DND-41 (cell line): ENCODE measurements at regions not wholly inside any gene's neighbourhood (a gene's known extent, or its start where the extent isn't known, plus 50 kb on each side); places are given as distances from the start of the nearest gene placed in this dataset.

Source experiments
- ATAC-seq: fragments of 200-7000 bp; cut with Tn5 transposase; 3 replicates; pipeline ENCODE4 v1.9.1; 2021; ENCODE audit warnings: low read depth; ENCODE audit not compliant: insufficient read depth
- DNase-seq: peaks from one replicate; pipeline ENCODE4 v3.0.0-alpha.2; 2020
- H2AFZ ChIP-seq: 2 replicates; pipeline ENCODE4 v1.6.0; 2012; ENCODE audit warnings: low read depth, low read length
- H3K27ac ChIP-seq: 2 replicates; pipeline ENCODE4 v1.5.1; 2012; ENCODE audit warnings: low read length, inconsistent platforms
- H3K27me3 ChIP-seq: fragments of 200-600 bp; sonication (generic); 2 replicates; pipeline ENCODE4 v1.6.0; 2012; ENCODE audit warnings: low read length, mild to moderate bottlenecking, inconsistent platforms; ENCODE audit not compliant: insufficient read depth, poor library complexity
- H3K36me3 ChIP-seq: 2 replicates; pipeline ENCODE4 v1.5.1; 2012; ENCODE audit warnings: low read length, inconsistent platforms; ENCODE audit not compliant: insufficient read depth
- H3K4me1 ChIP-seq: 2 replicates; pipeline ENCODE4 v1.5.1; 2012; ENCODE audit warnings: mild to moderate bottlenecking, low read length; ENCODE audit not compliant: insufficient read depth
- H3K4me2 ChIP-seq: 2 replicates; pipeline ENCODE4 v1.6.0; 2012; ENCODE audit warnings: mild to moderate bottlenecking, moderate library complexity, low read length, inconsistent platforms; ENCODE audit not compliant: insufficient read depth
- H3K4me3 ChIP-seq, 2 experiments: fragments of 200-600 bp in 1 of 2; shearing (Covaris generic) in 1 of 2; 2 replicates each; pipeline ENCODE4 v1.5.1; 2012 to 2016; ENCODE audit warnings: inconsistent platforms in 2 of 2, low read length in 2 of 2, mild to moderate bottlenecking in 2 of 2, low read depth in 1 of 2, moderate library complexity in 1 of 2
- H3K79me2 ChIP-seq: 2 replicates; pipeline ENCODE4 v1.6.0; 2012; ENCODE audit warnings: low read length, inconsistent platforms; ENCODE audit not compliant: insufficient read depth
- H3K9ac ChIP-seq: 2 replicates; pipeline ENCODE4 v1.6.0; 2012; ENCODE audit warnings: low read depth, mild to moderate bottlenecking, inconsistent platforms, low read length, moderate library complexity
- H3K9me3 ChIP-seq: 2 replicates; pipeline ENCODE4 v1.5.1; 2012; ENCODE audit warnings: low read length, moderate library complexity, mild to moderate bottlenecking, inconsistent platforms; ENCODE audit not compliant: insufficient read depth, severe bottlenecking
- H4K20me1 ChIP-seq: 2 replicates; pipeline ENCODE4 v1.6.0; 2012; ENCODE audit warnings: low read length; ENCODE audit not compliant: insufficient read depth
- EZH2 ChIP-seq: IDR thresholded peaks from 3 replicates; pipeline ENCODE4 v1.6.1; 2012; ENCODE audit warnings: borderline replicate concordance, low read depth, mild to moderate bottlenecking, moderate library complexity, low read length, inconsistent platforms; ENCODE audit not compliant: severe bottlenecking
- TF ChIP-seq, protein P1 (sequence below): IDR thresholded peaks from 2 replicates; pipeline ENCODE4 v1.5.1; 2012; ENCODE audit warnings: borderline replicate concordance, low read length, moderate library complexity, mild to moderate bottlenecking; ENCODE audit not compliant: poor library complexity, severe bottlenecking; ENCODE audit errors: extremely low read depth

DNA sequence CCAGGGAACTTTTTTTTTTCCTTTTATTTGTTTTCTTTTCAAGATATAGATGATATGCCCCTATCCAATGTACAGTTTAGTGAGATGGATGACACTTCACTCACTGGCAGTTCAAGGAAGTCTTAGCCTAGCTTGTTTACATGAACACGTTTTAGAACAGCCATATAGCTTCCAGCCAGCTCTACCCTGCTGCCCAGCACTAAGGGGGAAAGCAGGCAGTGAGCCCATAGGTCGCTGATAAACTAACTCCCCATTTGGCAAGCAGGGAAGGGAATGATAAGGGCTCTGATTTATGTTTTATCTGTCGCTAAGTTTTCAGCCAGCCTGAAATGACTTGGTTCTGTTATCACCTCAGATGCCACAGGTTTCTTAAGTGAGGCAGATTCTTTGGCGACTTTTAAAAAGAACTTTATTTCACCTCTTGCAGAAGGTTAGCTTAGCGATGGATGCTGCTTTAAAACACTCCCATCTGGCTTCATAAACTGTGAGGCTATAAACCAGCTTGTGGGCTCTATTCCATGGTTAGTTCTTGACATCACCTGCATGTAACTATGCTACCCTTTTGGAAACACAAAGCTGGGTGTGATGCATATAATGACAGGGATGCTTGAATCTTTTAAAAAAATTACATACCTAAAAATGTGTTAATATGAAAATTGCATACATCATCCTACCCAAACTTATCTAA lies 348.4 kb downstream of the FBXO8 start:
- Histone ChIP-seq H3K36me3 (no peaks in the 10 kb centered on the region), H3K27ac (no peak overlapping the region), H3K79me2 (no peaks in the 10 kb centered on the region), H3K27me3 (peaks cover 10% of the 10 kb centered on the region), H4K20me1 (no peaks in the 10 kb centered on the region), H2AFZ (no peak overlapping the region), H3K4me1 (no peaks in the 10 kb centered on the region), H3K4me3 (no peak overlapping the region), H3K4me2 (no peak overlapping the region), H3K9me3 (no peaks in the 10 kb centered on the region), H3K9ac (no peak overlapping the region)
- ATAC-seq, result no peak
- TF ChIP-seq, protein P1, sequence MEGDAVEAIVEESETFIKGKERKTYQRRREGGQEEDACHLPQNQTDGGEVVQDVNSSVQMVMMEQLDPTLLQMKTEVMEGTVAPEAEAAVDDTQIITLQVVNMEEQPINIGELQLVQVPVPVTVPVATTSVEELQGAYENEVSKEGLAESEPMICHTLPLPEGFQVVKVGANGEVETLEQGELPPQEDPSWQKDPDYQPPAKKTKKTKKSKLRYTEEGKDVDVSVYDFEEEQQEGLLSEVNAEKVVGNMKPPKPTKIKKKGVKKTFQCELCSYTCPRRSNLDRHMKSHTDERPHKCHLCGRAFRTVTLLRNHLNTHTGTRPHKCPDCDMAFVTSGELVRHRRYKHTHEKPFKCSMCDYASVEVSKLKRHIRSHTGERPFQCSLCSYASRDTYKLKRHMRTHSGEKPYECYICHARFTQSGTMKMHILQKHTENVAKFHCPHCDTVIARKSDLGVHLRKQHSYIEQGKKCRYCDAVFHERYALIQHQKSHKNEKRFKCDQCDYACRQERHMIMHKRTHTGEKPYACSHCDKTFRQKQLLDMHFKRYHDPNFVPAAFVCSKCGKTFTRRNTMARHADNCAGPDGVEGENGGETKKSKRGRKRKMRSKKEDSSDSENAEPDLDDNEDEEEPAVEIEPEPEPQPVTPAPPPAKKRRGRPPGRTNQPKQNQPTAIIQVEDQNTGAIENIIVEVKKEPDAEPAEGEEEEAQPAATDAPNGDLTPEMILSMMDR, result no peak
- TF ChIP-seq EZH2, result no peak
- DNase-seq, result no peak

DNA sequence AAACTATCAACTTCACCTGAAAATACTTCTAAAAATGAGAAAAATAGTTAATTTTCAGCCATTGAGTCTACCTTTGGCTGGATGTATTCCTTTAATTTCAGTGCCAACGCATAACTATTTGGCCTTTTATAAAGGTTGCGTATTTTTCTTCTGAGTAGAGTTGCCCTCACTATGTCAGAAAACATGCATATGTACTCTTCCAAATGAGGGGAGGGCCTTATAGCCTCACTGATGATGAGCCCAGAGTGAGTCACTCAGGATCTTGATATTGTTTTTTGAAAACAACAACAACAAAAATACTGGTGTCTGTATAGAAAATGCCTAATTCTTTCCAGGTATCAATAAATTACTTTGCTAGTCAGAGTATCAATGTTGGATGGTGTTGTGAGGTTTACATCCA lies 349.3 kb downstream of the FBXO8 start:
- Histone ChIP-seq H3K4me1 (no peaks in the 10 kb centered on the region), H3K79me2 (no peaks in the 10 kb centered on the region), H3K4me3 (no peak overlapping the region), H3K27ac (no peak overlapping the region), H3K4me2 (no peak overlapping the region), H3K9me3 (no peaks in the 10 kb centered on the region), H2AFZ (no peak overlapping the region), H3K36me3 (no peaks in the 10 kb centered on the region), H3K9ac (no peak overlapping the region), H4K20me1 (no peaks in the 10 kb centered on the region), H3K27me3 (peaks cover 10% of the 10 kb centered on the region)
- no peak for ATAC-seq
- no peak for DNase-seq
- TF ChIP-seq, protein P1, result no peak
- TF ChIP-seq EZH2, result no peak

DNA sequence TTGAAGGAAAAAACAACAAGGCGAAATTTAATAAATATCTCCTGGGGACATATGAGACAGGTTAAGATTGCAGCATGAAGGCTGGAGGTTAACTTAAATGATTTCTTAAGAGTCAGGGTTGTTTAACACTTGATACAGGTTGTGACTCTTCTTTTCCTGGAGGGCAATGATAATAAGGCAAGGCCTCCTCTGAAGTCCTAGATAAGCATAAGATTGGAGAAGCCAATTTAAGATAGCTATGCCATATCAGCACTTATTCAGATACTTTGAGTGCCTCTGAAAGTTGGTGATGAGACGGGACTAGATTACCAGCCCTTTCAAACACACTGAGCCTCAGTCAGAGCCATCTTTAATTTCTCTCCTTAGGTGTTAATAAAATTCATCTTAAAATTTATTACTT lies 350.8 kb downstream of the FBXO8 start:
- no peak for ATAC-seq
- Histone ChIP-seq H3K4me3 (no peak overlapping the region), H3K9ac (no peak overlapping the region)

More for the DNA sequence above, 350.8 kb downstream of the FBXO8 start:
- DNase-seq, result no peak
- Histone ChIP-seq H3K27ac (no peak overlapping the region), H4K20me1 (no peaks in the 10 kb centered on the region), H2AFZ (no peak overlapping the region), H3K36me3 (no peaks in the 10 kb centered on the region), H3K79me2 (no peaks in the 10 kb centered on the region), H3K27me3 (peaks cover 10% of the 10 kb centered on the region), H3K4me2 (no peak overlapping the region), H3K4me1 (no peaks in the 10 kb centered on the region), H3K9me3 (no peaks in the 10 kb centered on the region)
- TF ChIP-seq, protein P1, result no peak
- TF ChIP-seq EZH2, result no peak
